ENCODE measurements at regions not wholly inside any gene's neighbourhood (a gene's known extent, or its start where the extent isn't known, plus 50 kb on each side); places are given as distances from the start of the nearest gene placed in this dataset.

GRCh38 chr10:58919927-58920654, 256.4 kb upstream of the PHYHIPL start:
- TF ChIP-seq CTCF (IDR thresholded peaks at IDR 0.05) (no peak), EP300 (IDR thresholded peaks at IDR 0.05; ENCODE audit: low read depth) (no peak), POLR2AphosphoS5 (IDR thresholded peaks at IDR 0.05) (no peak)
- Histone ChIP-seq H3K9me3 (no peaks in the 10 kb centered on the region), H3K4me3 (no peak overlapping the region), H3K27me3 (no peaks in the 10 kb centered on the region), H3K36me3 (no peaks in the 10 kb centered on the region), H3K4me1 (no peaks in the 10 kb centered on the region), H3K27ac (no peak overlapping the region)
- in situ Hi-C loops (cut with MboI; ENCODE audit: low pct_ligation_motif_present in 1 of 4, low pct_unique_long_range_greater_than_20kb in 1 of 4, low sequenced_read_pairs in 3 of 4) (no loop called here), intact Hi-C loops (cut with DNase I; ENCODE audit: low total_unique reads) (no loop called here)
- no peak for DNase-seq
- 53% methylated on average over 3 of the region's 3 CpGs for WGBS, 2 donors (ENCODE audit: low coverage in 1 of 2)

- H3K27me3 ChIP-seq = no peaks in the 10 kb centered on the region
- DNase-seq = no peak
- intact Hi-C loops (cut with DNase I; ENCODE audit: low total_unique reads) (no loop called here), in situ Hi-C loops (cut with MboI; ENCODE audit: low pct_ligation_motif_present in 1 of 4, low pct_unique_long_range_greater_than_20kb in 1 of 4, low sequenced_read_pairs in 3 of 4) (no loop called here)
- no peak overlapping the region for H3K4me3 ChIP-seq
- TF ChIP-seq POLR2AphosphoS5 (IDR thresholded peaks at IDR 0.05) = no peak
- TF ChIP-seq EP300 (IDR thresholded peaks at IDR 0.05; ENCODE audit: low read depth) = no peak
- no peak for TF ChIP-seq POLR2A (IDR thresholded peaks at IDR 0.05)
- TF ChIP-seq CTCF (IDR thresholded peaks at IDR 0.05) = no peak
- no peaks in the 10 kb centered on the region for H3K36me3 ChIP-seq
- H3K9me3 ChIP-seq = no peaks in the 10 kb centered on the region
- no peaks in the 10 kb centered on the region for H3K4me1 ChIP-seq
- H3K27ac ChIP-seq = no peak overlapping the region
Measured at GRCh38 chr10:58920655-58921003, 255.8 kb upstream of the PHYHIPL start.

- in situ Hi-C loops (cut with MboI; ENCODE audit: low pct_ligation_motif_present in 1 of 4, low pct_unique_long_range_greater_than_20kb in 1 of 4, low sequenced_read_pairs in 3 of 4) (no loop called here), intact Hi-C loops (cut with DNase I; ENCODE audit: low total_unique reads) (no loop called here)
- H3K4me3 ChIP-seq = no peak overlapping the region
- 40 to 54% methylated on average over 1 to 2 of the region's 2 CpGs for WGBS, 2 donors (ENCODE audit: low coverage in 1 of 2)
- no peak overlapping the region for H3K27ac ChIP-seq
- no peaks in the 10 kb centered on the region for H3K36me3 ChIP-seq
- TF ChIP-seq POLR2AphosphoS5 (IDR thresholded peaks at IDR 0.05) = no peak
- no peak for TF ChIP-seq CTCF (IDR thresholded peaks at IDR 0.05)
- no peak for TF ChIP-seq EP300 (IDR thresholded peaks at IDR 0.05; ENCODE audit: low read depth)
- no peak for TF ChIP-seq POLR2A (IDR thresholded peaks at IDR 0.05)
- H3K9me3 ChIP-seq = no peaks in the 10 kb centered on the region
- DNase-seq = no peak
- H3K27me3 ChIP-seq = no peaks in the 10 kb centered on the region
- H3K4me1 ChIP-seq = no peaks in the 10 kb centered on the region
Measured at GRCh38 chr10:58921421-58921855, 255.0 kb upstream of the PHYHIPL start.

- no peaks in the 10 kb centered on the region for H3K27me3 ChIP-seq
- intact Hi-C loops (cut with DNase I; ENCODE audit: low total_unique reads) (no loop called here), in situ Hi-C loops (cut with MboI; ENCODE audit: low pct_ligation_motif_present in 1 of 4, low pct_unique_long_range_greater_than_20kb in 1 of 4, low sequenced_read_pairs in 3 of 4) (no loop called here)
- no peak for TF ChIP-seq CTCF (IDR thresholded peaks at IDR 0.05)
- TF ChIP-seq POLR2AphosphoS5 (IDR thresholded peaks at IDR 0.05) = no peak
- TF ChIP-seq EP300 (IDR thresholded peaks at IDR 0.05; ENCODE audit: low read depth) = no peak
- TF ChIP-seq POLR2A (IDR thresholded peaks at IDR 0.05) = no peak
- WGBS, 2 donors (ENCODE audit: low coverage in 1 of 2) = 81 to 88% methylated on average over 2 of the region's 2 CpGs
- H3K4me3 ChIP-seq = no peak overlapping the region
- H3K9me3 ChIP-seq = no peaks in the 10 kb centered on the region
- H3K4me1 ChIP-seq = no peaks in the 10 kb centered on the region
- no peak for DNase-seq
- no peak overlapping the region for H3K27ac ChIP-seq
- no peaks in the 10 kb centered on the region for H3K36me3 ChIP-seq
Measured at GRCh38 chr10:58925381-58925780, 251.1 kb upstream of the PHYHIPL start.
